ENCODE measurements at regions not wholly inside any gene's neighbourhood (a gene's known extent, or its start where the extent isn't known, plus 50 kb on each side); places are given as distances from the start of the nearest gene placed in this dataset.

DNA sequence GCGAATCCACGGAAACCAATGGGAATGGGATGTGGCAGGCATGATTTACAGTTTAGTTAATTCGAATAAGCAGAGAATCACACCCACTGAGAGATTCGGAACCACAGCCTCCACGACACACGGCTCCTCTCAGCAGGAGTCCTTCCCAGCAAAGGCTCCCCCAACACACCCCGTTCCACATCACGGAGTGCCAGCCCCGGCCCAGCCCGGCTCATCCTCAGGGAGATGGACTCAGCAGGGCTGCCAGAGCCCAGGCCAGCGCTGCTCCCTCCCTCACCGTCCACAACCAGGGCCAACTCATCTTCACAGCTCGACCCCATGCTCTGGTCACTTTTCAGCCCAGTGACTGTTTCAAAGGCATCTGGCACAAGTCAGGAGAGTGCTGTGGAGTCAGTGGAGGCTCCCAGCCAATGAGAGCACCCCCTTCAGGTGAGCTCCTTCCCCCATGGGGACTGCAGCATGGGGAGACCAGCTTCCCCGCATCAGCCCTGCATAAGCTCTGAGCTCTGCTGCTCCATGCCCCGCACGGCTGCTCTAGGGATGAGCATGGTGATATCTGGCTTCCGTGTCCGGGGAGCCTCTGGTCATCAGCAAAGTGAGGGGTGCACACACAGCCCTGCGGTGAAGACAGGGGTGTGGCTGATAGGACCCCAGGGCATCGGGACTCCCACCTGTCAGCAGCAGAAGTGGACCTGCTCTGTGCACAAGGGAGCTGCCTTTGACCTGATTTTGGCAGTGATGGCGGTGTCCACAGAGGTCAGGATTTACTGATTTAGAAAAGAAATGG lies 238.8 kb upstream of the SFSWAP start:
- TF ChIP-seq, protein P1, sequence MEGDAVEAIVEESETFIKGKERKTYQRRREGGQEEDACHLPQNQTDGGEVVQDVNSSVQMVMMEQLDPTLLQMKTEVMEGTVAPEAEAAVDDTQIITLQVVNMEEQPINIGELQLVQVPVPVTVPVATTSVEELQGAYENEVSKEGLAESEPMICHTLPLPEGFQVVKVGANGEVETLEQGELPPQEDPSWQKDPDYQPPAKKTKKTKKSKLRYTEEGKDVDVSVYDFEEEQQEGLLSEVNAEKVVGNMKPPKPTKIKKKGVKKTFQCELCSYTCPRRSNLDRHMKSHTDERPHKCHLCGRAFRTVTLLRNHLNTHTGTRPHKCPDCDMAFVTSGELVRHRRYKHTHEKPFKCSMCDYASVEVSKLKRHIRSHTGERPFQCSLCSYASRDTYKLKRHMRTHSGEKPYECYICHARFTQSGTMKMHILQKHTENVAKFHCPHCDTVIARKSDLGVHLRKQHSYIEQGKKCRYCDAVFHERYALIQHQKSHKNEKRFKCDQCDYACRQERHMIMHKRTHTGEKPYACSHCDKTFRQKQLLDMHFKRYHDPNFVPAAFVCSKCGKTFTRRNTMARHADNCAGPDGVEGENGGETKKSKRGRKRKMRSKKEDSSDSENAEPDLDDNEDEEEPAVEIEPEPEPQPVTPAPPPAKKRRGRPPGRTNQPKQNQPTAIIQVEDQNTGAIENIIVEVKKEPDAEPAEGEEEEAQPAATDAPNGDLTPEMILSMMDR (IDR thresholded peaks at IDR 0.05) = no peak
- no peak for TF ChIP-seq POLR2A (IDR thresholded peaks at IDR 0.05)
